Stimulated activated memory B cell treated with anti-CD40 and anti-IgM and Interleukin-4, amounts not matched to agents 10 μg/mL and 1 μg/mL and 100 μg/mL, for 72 hours (primary cell): ENCODE measurements at regions not wholly inside any gene's neighbourhood (a gene's known extent, or its start where the extent isn't known, plus 50 kb on each side); places are given as distances from the start of the nearest gene placed in this dataset.

Experiments
- ATAC-seq: fragments of 150-1000 bp; cut with Tn5 transposase; 2 replicates; pipeline ENCODE4 v1.10.0; 2021
- H3K27ac Mint-ChIP-seq: one replicate; pipeline ENCODE4 v1.8.0; 2022; ENCODE audit warnings: mild to moderate bottlenecking, mixed read lengths
- H3K27me3 Mint-ChIP-seq: one replicate; pipeline ENCODE4 v1.8.0; 2022; ENCODE audit warnings: mixed read lengths
- H3K36me3 Mint-ChIP-seq: one replicate; pipeline ENCODE4 v1.8.0; 2022; ENCODE audit warnings: mixed read lengths
- H3K4me1 Mint-ChIP-seq: one replicate; pipeline ENCODE4 v1.8.0; 2022; ENCODE audit warnings: mixed read lengths
- H3K4me3 Mint-ChIP-seq: one replicate; pipeline ENCODE4 v1.8.0; 2022; ENCODE audit warnings: mild to moderate bottlenecking, moderate library complexity, mixed read lengths
- H3K9me3 Mint-ChIP-seq: one replicate; pipeline ENCODE4 v1.8.0; 2022; ENCODE audit warnings: mixed read lengths

GRCh38 chr2:66730441-66730840 is 295.5 kb downstream of the MEIS1 start:
- Mint-ChIP-seq H3K27ac (no peak overlapping the region), H3K27me3 (no peaks in the 10 kb centered on the region), H3K4me1 (no peaks in the 10 kb centered on the region), H3K9me3 (no peaks in the 10 kb centered on the region), H3K36me3 (no peaks in the 10 kb centered on the region), H3K4me3 (no peak overlapping the region)
- no peak for ATAC-seq

DNA sequence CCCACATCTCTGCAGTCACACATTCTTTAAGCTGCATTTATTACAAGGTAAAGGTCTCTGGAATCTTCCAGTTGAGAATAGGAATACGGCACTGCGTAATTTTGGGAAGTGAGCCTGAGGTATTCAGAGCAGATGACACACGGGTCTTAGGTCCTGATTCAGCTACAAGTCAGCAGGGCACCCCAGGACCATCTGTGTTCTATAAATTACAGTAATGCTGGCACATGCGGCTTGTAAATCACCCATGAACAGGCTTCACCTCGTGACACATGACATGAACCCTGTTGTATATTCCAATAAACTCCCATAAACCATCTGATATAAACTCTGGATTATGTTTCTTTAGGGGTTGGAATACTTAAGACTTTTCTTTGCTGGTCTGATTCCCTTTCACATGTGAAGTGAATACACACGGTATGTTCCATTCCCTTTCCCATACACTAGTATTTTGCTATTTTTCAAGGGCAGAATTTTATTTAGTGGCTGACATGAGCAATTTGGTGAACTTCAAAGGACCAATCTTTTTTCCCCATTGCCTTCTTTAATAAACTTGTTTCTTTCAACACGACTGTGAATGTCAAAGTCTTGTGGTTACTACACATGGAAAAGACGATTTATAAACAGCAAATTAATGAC is 298.6 kb downstream of the MEIS1 start:
- no peak for ATAC-seq
- Mint-ChIP-seq H3K9me3 (peaks cover 3% of the 10 kb centered on the region), H3K4me3 (no peak overlapping the region), H3K27ac (no peak overlapping the region), H3K27me3 (no peaks in the 10 kb centered on the region), H3K4me1 (no peaks in the 10 kb centered on the region), H3K36me3 (no peaks in the 10 kb centered on the region)

DNA sequence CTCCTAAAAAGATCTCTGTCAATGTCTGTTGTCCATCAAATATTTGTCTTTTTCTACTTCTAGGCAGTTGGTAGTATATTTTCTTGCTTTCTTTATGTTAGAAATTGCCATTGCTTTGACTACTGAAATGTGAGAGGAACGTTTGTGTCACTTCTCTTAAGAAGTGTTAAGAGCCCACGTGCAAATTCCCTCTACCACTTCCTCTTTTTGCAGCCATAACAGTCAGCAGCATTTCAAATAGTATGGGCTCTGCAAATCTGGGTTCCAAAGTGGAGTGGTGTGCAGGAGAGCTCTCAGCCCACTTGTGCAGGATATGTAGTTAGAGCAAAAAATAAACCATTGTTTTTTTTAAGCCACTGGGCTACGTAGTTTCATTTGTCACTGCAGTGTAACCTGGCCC is 314.0 kb downstream of the MEIS1 start:
- peak; percentile 20 for ATAC-seq
- H3K9me3 Mint-ChIP-seq, result no peaks in the 10 kb centered on the region
- no peaks in the 10 kb centered on the region for H3K4me1 Mint-ChIP-seq
- no peak overlapping the region for H3K4me3 Mint-ChIP-seq
- H3K27me3 Mint-ChIP-seq, result no peaks in the 10 kb centered on the region
- H3K27ac Mint-ChIP-seq, result no peak overlapping the region
- no peaks in the 10 kb centered on the region for H3K36me3 Mint-ChIP-seq

DNA sequence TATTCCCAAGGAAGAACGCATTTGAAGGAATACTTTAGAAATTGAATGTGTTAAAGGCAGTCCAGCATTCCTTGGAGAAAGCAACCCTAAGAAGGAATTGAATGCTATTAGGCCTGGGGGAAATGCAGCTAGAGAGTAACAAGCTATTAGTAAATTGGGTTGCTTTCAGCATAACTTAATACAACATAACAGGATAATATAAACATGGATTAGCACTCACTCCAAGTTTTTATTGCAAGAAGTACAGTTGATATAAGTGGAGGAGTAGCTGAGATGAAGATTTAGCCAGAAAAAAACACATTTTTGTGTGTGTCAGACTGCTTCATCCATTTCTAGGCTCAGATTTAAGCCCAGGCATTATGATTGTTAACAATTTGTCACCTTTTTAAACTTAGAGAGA is 314.6 kb downstream of the MEIS1 start:
- no peak overlapping the region for H3K4me3 Mint-ChIP-seq
- no peaks in the 10 kb centered on the region for H3K9me3 Mint-ChIP-seq
- ATAC-seq, result no peak
- H3K27ac Mint-ChIP-seq, result no peak overlapping the region
- H3K27me3 Mint-ChIP-seq, result no peaks in the 10 kb centered on the region
- no peaks in the 10 kb centered on the region for H3K36me3 Mint-ChIP-seq
- no peaks in the 10 kb centered on the region for H3K4me1 Mint-ChIP-seq

- Mint-ChIP-seq H3K4me1 (no peaks in the 10 kb centered on the region), H3K9me3 (peaks cover 2% of the 10 kb centered on the region)
These were observed 318.3 kb downstream of the MEIS1 start for GRCh38 chr2:66753257-66753656.

GRCh38 chr2:66753660-66754059 is 318.7 kb downstream of the MEIS1 start:
- Mint-ChIP-seq H3K36me3 (no peaks in the 10 kb centered on the region), H3K4me3 (no peak overlapping the region), H3K9me3 (peaks cover 2% of the 10 kb centered on the region), H3K4me1 (no peaks in the 10 kb centered on the region), H3K27me3 (no peaks in the 10 kb centered on the region), H3K27ac (no peak overlapping the region)
- ATAC-seq, result no peak

More at GRCh38 chr2:66753257-66753656, 318.3 kb downstream of the MEIS1 start:
- no peaks in the 10 kb centered on the region for H3K27me3 Mint-ChIP-seq
- no peak overlapping the region for H3K27ac Mint-ChIP-seq
- no peaks in the 10 kb centered on the region for H3K36me3 Mint-ChIP-seq
- H3K4me3 Mint-ChIP-seq, result no peak overlapping the region
- no peak for ATAC-seq

DNA sequence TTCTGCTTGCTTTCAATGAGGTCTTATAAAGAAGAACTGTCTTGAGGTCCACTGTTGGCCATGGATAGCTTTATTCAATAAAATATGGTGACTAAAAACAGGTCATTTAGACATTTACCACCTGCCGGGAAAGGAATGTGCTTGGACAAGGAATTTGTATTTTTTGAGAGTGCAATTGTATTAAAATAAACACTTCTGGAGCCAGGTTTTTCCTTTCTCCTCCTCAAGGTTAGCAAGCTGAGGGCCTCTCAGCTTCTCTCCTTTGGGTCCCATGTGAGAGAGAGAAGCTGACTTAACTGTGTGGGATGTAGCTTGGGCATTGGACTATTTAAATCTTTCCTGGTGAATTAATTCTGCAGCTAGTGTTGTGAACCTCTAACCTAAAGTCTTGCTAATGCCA is 321.0 kb downstream of the MEIS1 start:
- Mint-ChIP-seq H3K27me3 (no peaks in the 10 kb centered on the region), H3K4me3 (no peak overlapping the region), H3K4me1 (no peaks in the 10 kb centered on the region), H3K36me3 (no peaks in the 10 kb centered on the region), H3K9me3 (peaks cover 4% of the 10 kb centered on the region), H3K27ac (no peak overlapping the region)
- ATAC-seq, result no peak

DNA sequence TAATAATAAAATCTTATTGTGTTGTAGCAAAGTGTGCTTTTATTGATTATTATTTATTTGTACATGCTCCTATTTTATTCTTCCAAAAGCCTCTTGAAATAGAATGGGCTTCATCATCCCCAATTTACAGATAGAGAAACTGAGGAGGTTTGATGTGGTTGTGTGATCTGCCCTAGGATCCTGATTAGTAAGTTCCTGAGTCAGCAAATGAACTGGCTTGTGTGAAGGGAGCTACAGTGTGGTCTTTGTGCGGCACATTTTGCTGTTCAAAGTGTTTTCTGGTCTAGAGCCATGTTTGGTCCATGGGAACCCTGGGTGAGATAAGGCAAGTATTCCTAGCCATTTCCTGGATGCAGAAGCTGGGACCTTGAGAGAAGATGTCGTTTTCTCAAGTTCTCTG is 326.9 kb downstream of the MEIS1 start:
- H3K4me3 Mint-ChIP-seq, result no peak overlapping the region
- H3K4me1 Mint-ChIP-seq, result no peaks in the 10 kb centered on the region
- H3K27ac Mint-ChIP-seq, result no peak overlapping the region
- ATAC-seq, result no peak
- no peaks in the 10 kb centered on the region for H3K36me3 Mint-ChIP-seq
- H3K27me3 Mint-ChIP-seq, result no peaks in the 10 kb centered on the region
- H3K9me3 Mint-ChIP-seq, result peaks cover 10% of the 10 kb centered on the region

- H3K9me3 Mint-ChIP-seq, result peaks cover 8% of the 10 kb centered on the region
- H3K27me3 Mint-ChIP-seq, result no peaks in the 10 kb centered on the region
- no peak overlapping the region for H3K4me3 Mint-ChIP-seq
- ATAC-seq, result no peak
- no peaks in the 10 kb centered on the region for H3K4me1 Mint-ChIP-seq
- no peaks in the 10 kb centered on the region for H3K36me3 Mint-ChIP-seq
- H3K27ac Mint-ChIP-seq, result no peak overlapping the region
These were observed 327.8 kb downstream of the MEIS1 start for GRCh38 chr2:66762761-66763160.

DNA sequence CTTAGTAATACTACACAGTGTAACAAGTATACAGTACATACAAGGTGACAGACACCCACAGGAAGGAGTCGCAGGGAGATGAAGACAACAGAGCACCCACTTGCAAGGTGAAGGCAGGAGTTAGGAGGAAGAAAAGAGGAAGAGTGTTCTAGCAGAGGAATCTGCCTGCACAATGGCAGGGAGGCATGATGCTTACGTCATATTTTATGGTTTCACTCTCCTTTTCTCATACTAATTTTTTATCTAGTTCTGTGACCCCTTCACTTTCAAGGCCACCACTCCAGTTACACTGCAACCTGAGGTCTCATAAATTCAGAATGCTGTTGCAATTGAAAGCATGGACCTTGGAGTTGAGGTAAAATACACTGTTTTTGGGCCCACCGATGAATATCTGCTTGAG is 331.7 kb downstream of the MEIS1 start:
- H3K4me3 Mint-ChIP-seq, result no peak overlapping the region
- no peaks in the 10 kb centered on the region for H3K27me3 Mint-ChIP-seq
- no peaks in the 10 kb centered on the region for H3K36me3 Mint-ChIP-seq
- H3K9me3 Mint-ChIP-seq, result peaks cover 5% of the 10 kb centered on the region
- ATAC-seq, result no peak
- no peak overlapping the region for H3K27ac Mint-ChIP-seq
- H3K4me1 Mint-ChIP-seq, result no peaks in the 10 kb centered on the region

DNA sequence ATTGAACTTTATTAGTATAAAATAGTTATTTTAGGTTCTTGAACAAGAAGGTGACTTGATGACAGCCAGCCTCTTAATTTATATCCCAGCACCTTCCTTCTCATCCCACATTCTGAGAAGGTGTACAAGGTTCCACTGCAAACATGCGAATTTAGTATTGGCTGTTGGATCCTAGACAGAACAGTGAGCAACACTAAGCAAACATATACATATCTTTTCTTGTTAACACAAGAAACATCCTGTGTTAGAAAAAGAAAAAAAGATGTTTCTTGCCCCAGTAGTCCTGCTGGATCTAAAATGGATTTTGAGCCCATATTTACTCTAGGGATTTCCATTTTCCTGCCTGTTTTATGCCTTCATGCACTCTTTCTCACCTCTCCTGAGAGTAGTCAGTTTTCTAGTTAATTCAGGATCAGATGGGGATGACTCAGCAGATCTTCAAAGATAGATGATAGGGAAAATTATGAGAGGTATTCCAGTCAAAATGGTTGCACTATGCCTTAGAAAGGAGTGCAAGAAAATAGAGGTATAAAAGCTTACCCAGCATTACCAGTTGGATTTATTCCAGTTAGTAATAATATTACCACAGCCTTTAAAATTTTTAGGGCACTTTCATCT is 336.5 kb downstream of the MEIS1 start:
- Mint-ChIP-seq H3K4me3 (no peak overlapping the region), H3K36me3 (no peaks in the 10 kb centered on the region), H3K27me3 (no peaks in the 10 kb centered on the region), H3K27ac (no peak overlapping the region), H3K9me3 (peaks cover 5% of the 10 kb centered on the region), H3K4me1 (no peaks in the 10 kb centered on the region)
- ATAC-seq, result no peak

DNA sequence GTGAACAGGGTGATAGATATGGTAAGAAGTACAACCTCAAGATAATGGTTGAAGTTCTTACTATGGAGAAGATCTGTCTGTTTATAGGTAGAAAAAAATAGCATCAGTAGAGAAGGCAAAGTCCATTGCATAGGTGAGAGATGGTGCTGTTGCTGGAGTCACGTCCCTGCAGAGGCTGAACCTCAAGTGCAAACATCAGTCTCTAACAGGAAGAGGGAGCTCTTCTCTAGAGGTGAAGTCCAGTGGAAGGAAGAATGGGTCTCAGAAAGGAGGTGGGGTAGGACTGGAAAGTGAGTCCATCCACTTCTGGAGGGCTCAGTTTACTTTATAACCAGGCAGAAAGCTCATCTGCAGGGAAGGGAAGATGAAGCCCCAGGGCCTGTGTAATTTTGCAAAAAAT is 337.7 kb downstream of the MEIS1 start:
- H3K4me1 Mint-ChIP-seq, result no peaks in the 10 kb centered on the region
- H3K9me3 Mint-ChIP-seq, result peaks cover 5% of the 10 kb centered on the region
- H3K36me3 Mint-ChIP-seq, result no peaks in the 10 kb centered on the region
- no peak overlapping the region for H3K4me3 Mint-ChIP-seq
- ATAC-seq, result no peak
- no peak overlapping the region for H3K27ac Mint-ChIP-seq
- no peaks in the 10 kb centered on the region for H3K27me3 Mint-ChIP-seq

DNA sequence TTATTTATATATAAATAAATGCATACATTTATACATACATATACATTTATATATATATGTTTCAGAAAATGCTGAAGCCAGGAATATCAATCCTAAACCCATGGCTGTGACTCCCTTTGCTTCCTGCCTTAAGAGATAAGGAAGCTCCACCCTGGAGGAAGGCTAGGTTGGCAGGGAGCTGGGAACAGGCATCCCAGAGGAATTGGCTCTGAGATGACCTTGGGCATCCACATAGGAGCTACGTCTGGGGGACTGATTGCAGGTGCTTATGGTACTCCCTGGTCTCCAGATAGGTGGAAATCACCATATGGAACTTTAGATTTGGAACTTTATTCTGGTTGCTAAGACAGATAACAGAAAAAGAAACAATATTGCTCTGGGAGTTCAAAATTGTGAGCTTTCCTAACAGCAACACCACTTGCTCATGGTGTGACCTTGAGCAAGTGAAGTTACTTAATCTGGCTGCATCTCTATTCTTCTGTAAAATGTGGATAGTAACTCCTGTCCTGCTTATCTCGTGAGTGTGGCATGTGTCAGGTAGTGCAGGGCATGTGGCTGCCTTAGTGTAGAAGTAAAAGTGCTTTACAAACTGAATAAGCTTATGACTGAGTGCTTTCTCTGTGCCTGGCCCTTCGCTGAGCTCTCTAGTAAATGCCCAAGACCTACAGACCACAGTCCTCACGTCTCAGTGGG is 341.0 kb downstream of the MEIS1 start:
- no peak overlapping the region for H3K4me3 Mint-ChIP-seq
- H3K27ac Mint-ChIP-seq, result no peak overlapping the region
- no peaks in the 10 kb centered on the region for H3K27me3 Mint-ChIP-seq
- ATAC-seq, result no peak
- H3K36me3 Mint-ChIP-seq, result no peaks in the 10 kb centered on the region
- H3K9me3 Mint-ChIP-seq, result peaks cover 5% of the 10 kb centered on the region
- H3K4me1 Mint-ChIP-seq, result no peaks in the 10 kb centered on the region

- H3K4me3 Mint-ChIP-seq, result no peak overlapping the region
- H3K9me3 Mint-ChIP-seq, result no peaks in the 10 kb centered on the region
These were observed 346.9 kb downstream of the MEIS1 start for GRCh38 chr2:66781804-66782203.

GRCh38 chr2:66782780-66783361 is 347.9 kb downstream of the MEIS1 start:
- no peaks in the 10 kb centered on the region for H3K4me1 Mint-ChIP-seq
- no peaks in the 10 kb centered on the region for H3K9me3 Mint-ChIP-seq
- no peak overlapping the region for H3K4me3 Mint-ChIP-seq
- H3K27ac Mint-ChIP-seq, result no peak overlapping the region
- no peaks in the 10 kb centered on the region for H3K36me3 Mint-ChIP-seq
- no peak for ATAC-seq
- no peaks in the 10 kb centered on the region for H3K27me3 Mint-ChIP-seq

More at GRCh38 chr2:66781804-66782203, 346.9 kb downstream of the MEIS1 start:
- H3K27ac Mint-ChIP-seq, result no peak overlapping the region
- ATAC-seq, result no peak
- H3K27me3 Mint-ChIP-seq, result no peaks in the 10 kb centered on the region
- H3K36me3 Mint-ChIP-seq, result no peaks in the 10 kb centered on the region
- H3K4me1 Mint-ChIP-seq, result no peaks in the 10 kb centered on the region

DNA sequence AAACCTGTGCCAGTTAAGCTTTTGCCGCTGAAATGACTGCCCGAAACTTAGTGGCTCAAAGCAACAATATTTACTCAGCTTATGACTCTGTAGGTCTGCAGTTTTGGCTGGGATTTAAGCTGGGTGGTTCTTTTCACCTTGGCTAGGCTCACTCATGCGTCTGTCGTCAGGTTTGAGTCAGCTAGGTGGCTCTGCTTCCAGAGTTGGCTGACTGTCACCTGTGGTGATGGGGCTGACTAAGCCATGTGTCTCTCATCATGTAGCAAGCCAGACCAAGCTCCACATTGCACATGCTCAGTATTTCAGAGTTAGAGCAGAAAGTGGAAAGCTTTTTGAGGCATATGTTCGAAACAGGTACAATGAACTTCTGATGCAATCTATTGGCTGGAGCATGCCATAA is 354.8 kb downstream of the MEIS1 start:
- no peaks in the 10 kb centered on the region for H3K27me3 Mint-ChIP-seq
- H3K4me3 Mint-ChIP-seq, result no peak overlapping the region
- no peak for ATAC-seq
- H3K4me1 Mint-ChIP-seq, result no peaks in the 10 kb centered on the region
- H3K27ac Mint-ChIP-seq, result no peak overlapping the region
- no peaks in the 10 kb centered on the region for H3K36me3 Mint-ChIP-seq
- H3K9me3 Mint-ChIP-seq, result no peaks in the 10 kb centered on the region
